AG10803 (cell line): ENCODE measurements at regions not wholly inside any gene's neighbourhood (a gene's known extent, or its start where the extent isn't known, plus 50 kb on each side); places are given as distances from the start of the nearest gene placed in this dataset.
A peak's percentile ranks its signal among the peaks of the same experiment; 100 is the strongest.

Experiments
- DNase-seq: peaks from one replicate; pipeline ENCODE4 v3.0.0; 2010; ENCODE audit warnings: low read depth
- H3K4me3 ChIP-seq: 2 replicates; pipeline ENCODE4 v1.5.1; 2011; ENCODE audit warnings: mild to moderate bottlenecking, low read length, control low read depth
- TF ChIP-seq, protein P1 (sequence below): conservative IDR thresholded peaks from 2 replicates; pipeline ENCODE4 v1.5.1; 2011; ENCODE audit warnings: mild to moderate bottlenecking, low read length, control low read depth, inconsistent platforms

DNA sequence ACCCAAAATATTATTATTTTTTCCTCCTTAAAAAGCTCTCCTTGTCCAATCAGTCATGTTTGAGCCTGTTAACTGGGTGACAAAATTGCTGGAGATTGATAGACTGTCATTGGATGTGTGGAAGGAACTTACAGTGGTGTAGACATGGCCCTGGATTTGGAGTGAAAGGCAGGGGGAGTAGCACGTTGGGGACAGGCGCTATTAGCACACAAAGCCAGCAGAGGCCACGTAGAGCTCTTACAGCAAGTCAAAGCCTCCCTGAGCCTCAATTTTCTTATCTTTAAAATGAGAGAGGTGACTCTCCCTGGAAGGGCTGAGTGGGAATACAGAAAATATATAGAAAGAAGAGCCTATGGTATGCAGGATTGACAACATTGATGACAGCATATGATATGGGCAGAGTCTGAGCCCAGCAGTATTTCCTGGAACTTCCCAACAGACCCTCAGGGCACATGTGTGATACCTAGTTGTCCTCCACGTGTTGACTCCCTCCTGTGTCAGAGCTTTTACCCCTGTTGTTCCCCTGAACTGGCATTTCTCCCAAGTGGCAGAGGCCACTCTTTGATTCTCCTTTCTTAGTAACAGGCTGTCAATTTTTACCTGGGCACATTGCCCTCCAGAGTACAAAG lies 504.9 kb downstream of the VRK1 start:
- H3K4me3 ChIP-seq = no peak overlapping the region
- DNase-seq = no peak

DNA sequence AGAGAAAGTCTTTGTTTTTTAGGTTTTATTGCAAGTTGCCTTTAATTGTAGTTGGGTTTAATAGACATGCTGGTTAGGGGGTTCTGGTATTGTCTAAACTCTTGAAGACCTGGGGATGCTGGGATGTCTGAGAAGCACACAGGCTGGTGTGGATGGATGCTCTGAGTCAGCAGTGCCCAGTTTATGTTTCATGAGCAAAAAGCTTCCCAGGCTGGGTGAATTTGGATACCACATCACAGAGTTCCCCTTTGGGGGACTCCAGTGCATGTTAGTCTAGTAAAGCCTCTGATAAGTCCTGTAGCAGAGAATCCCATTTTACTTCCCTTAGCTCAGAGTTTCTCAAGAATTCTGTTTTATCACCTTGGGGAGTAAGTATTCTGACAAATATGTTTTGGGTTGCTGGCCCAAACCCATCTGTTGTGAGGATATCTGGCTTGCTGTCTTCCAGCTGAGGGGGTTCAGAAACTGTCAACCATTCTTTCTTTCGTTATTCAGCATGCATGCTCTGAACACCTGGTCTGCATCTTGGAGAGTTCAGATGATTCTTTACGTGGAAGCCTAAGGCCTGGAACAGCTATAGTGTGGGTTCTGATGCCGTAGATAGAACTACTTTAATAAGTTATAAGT lies 509.1 kb downstream of the VRK1 start:
- TF ChIP-seq, protein P1, sequence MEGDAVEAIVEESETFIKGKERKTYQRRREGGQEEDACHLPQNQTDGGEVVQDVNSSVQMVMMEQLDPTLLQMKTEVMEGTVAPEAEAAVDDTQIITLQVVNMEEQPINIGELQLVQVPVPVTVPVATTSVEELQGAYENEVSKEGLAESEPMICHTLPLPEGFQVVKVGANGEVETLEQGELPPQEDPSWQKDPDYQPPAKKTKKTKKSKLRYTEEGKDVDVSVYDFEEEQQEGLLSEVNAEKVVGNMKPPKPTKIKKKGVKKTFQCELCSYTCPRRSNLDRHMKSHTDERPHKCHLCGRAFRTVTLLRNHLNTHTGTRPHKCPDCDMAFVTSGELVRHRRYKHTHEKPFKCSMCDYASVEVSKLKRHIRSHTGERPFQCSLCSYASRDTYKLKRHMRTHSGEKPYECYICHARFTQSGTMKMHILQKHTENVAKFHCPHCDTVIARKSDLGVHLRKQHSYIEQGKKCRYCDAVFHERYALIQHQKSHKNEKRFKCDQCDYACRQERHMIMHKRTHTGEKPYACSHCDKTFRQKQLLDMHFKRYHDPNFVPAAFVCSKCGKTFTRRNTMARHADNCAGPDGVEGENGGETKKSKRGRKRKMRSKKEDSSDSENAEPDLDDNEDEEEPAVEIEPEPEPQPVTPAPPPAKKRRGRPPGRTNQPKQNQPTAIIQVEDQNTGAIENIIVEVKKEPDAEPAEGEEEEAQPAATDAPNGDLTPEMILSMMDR = no peak
- DNase-seq = no peak
- no peak overlapping the region for H3K4me3 ChIP-seq

More for the DNA sequence above, 504.9 kb downstream of the VRK1 start:
- TF ChIP-seq, protein P1 = no peak

DNA sequence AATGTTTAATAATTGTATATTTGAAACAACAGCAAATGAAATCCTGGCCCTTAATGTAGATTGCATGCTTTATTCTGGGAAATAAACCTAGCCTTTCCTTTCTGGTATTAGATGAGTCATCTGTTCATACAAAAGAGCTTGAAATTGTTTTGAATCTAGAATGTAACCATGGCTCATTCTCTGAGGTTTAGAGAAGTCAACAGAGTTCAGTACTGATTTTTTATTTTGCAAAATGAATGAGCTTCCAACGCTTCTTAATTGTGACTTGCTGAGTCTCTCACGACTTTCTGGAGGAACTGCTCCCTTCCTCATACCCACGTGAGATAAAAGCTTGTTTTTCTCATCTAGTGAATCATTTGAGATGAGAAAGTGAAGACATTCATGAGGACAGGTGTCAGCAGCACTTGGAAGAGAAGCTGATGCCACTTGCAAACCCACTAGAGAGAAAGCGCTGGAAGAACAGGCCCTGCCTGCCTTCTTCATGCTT lies 509.6 kb downstream of the VRK1 start:
- peak; percentile 2 for DNase-seq
- H3K4me3 ChIP-seq = no peak overlapping the region
- TF ChIP-seq, protein P1 = no peak

DNA sequence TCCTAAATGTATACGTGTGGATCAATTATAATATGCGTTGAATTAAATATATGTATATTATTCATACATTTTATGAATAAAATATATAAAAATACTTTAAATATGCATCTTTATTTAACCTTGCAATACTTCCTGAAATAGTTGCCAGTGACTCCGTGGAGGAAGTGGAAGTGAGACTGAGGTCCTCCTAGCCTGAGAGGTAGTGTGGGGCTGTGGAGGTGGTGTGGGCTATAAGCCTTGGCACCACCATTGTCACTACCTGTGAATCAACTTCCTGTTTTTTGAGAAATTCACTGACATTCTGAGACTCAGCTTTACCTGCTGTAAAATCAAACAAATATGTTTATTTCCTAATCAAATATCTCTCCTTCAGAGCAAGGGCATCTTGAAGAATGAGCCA lies 514.2 kb downstream of the VRK1 start:
- DNase-seq = no peak
- H3K4me3 ChIP-seq = no peak overlapping the region
- TF ChIP-seq, protein P1 = no peak

DNA sequence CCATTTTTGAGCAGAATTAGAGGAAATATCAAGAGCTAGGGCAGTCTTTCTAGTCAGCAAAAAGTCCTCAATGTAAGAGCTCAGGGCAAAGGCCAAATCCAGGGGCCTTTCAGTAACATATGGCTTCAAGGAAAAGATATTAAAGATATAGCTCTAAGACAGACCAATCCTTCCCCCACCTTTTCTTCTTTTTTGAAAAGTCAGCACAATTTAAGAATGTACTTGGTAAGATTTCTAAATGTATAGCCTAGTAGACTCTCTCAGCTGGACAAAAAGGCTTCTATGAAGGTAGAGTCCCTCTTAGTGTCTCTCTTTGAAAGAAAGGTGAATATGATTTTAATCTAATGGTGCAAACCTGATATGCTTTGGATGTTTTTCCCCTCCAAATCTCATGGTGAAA lies 515.7 kb downstream of the VRK1 start:
- TF ChIP-seq, protein P1 = no peak
- DNase-seq = no peak
- no peak overlapping the region for H3K4me3 ChIP-seq

DNA sequence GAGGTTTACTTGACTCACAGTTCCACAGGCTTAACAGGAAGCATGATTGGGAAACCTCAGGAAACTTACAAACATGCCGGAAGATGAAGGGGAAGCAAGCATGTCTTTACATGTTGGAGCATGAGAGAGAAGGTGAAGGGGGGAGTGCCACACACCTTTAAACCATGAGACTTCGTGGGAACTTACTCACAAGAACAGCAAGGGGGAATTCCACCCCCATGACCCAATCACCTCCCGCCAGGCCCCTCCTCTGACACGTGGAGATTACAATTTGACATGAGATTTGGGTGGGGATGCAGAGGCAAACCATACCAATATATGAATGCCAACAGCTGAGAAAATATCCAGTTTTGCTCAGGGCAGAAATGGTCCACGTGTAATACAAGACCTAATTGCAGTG lies 518.6 kb downstream of the VRK1 start:
- H3K4me3 ChIP-seq = no peak overlapping the region
- DNase-seq = no peak
- TF ChIP-seq, protein P1 = no peak

DNA sequence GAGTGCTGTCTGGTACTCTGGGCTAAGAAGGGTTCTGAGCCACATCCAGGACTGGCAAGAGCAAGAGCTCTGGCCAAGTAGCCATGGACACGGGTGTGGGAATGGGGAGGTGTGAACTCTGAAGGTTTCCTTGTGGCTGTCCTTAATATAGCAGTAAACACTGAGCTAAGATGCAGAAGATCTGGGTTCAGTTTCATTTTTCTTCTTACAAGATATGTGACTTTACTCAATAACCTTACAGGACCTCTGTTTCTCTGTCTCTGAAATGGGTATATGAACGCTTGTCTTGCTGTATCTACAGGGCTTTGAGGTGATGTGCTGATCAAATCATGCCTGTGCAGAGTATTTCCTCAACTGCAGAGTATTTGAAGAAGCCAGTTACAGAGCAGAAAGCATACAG lies 521.2 kb downstream of the VRK1 start:
- DNase-seq = no peak
- no peak overlapping the region for H3K4me3 ChIP-seq
- TF ChIP-seq, protein P1 = no peak
